H9 (cell line): ENCODE measurements at regions not wholly inside any gene's neighbourhood (a gene's known extent, or its start where the extent isn't known, plus 50 kb on each side); places are given as distances from the start of the nearest gene placed in this dataset.

Experiments used
- DNase-seq: peaks from one replicate; pipeline ENCODE4 v3.0.0-alpha.2; 2017
- H2AFZ ChIP-seq: one replicate; pipeline ENCODE4 v1.6.1; 2013; ENCODE audit warnings: mild to moderate bottlenecking, low read length, control low read depth, moderate library complexity
- H2AK5ac ChIP-seq: 2 replicates; pipeline ENCODE4 v1.6.1; 2013; ENCODE audit warnings: low read length, control low read depth, mixed read lengths; ENCODE audit not compliant: insufficient read length
- H2BK120ac ChIP-seq: one replicate; pipeline ENCODE4 v1.6.1; 2013; ENCODE audit warnings: low read depth, mild to moderate bottlenecking, low read length, control low read depth, inconsistent platforms; ENCODE audit not compliant: poor library complexity, severe bottlenecking
- H2BK12ac ChIP-seq: 2 replicates; pipeline ENCODE4 v1.6.1; 2013; ENCODE audit warnings: low read length, control low read depth, mixed read lengths, low read depth; ENCODE audit not compliant: insufficient read length
- H2BK15ac ChIP-seq: 2 replicates; pipeline ENCODE4 v1.6.1; 2013; ENCODE audit warnings: low read depth, low read length, control low read depth
- H2BK20ac ChIP-seq: one replicate; pipeline ENCODE4 v1.6.1; 2013; ENCODE audit warnings: low read depth, mild to moderate bottlenecking, low read length, control low read depth, inconsistent platforms; ENCODE audit not compliant: poor library complexity, severe bottlenecking
- H2BK5ac ChIP-seq: 2 replicates; pipeline ENCODE4 v1.6.1; 2013; ENCODE audit warnings: low read length, control low read depth, mixed read lengths; ENCODE audit not compliant: insufficient read length
- H3K14ac ChIP-seq: 2 replicates; pipeline ENCODE4 v1.6.1; 2013; ENCODE audit warnings: low read length, control low read depth; ENCODE audit not compliant: insufficient read depth
- H3K18ac ChIP-seq: 2 replicates; pipeline ENCODE4 v1.6.1; 2013; ENCODE audit warnings: low read depth, mild to moderate bottlenecking, mixed read lengths, low read length, control low read depth; ENCODE audit not compliant: insufficient read length
- H3K23ac ChIP-seq: 2 replicates; pipeline ENCODE4 v1.6.1; 2013; ENCODE audit warnings: low read length, control low read depth, mixed read lengths, low read depth; ENCODE audit not compliant: insufficient read length
- H3K23me2 ChIP-seq: 2 replicates; pipeline ENCODE4 v1.6.1; 2013; ENCODE audit warnings: low read depth, mild to moderate bottlenecking, mixed read lengths, low read length, control low read depth; ENCODE audit not compliant: insufficient read length, poor library complexity, severe bottlenecking
- H3K27ac ChIP-seq: 2 replicates; pipeline ENCODE4 v1.5.1; 2013; ENCODE audit warnings: low read length, control low read depth, mixed read lengths, low read depth; ENCODE audit not compliant: insufficient read length
- H3K27me3 ChIP-seq: 2 replicates; pipeline ENCODE4 v1.6.1; 2013; ENCODE audit warnings: low read length, control low read depth, inconsistent platforms; ENCODE audit not compliant: insufficient read depth
- H3K4ac ChIP-seq: 2 replicates; pipeline ENCODE4 v1.6.1; 2013; ENCODE audit warnings: low read depth, mild to moderate bottlenecking, control low read depth, inconsistent platforms, low read length, moderate library complexity
- H3K4me1 ChIP-seq: 2 replicates; pipeline ENCODE4 v1.6.1; 2013; ENCODE audit warnings: low read length, control low read depth, inconsistent platforms; ENCODE audit not compliant: insufficient read depth
- H3K4me2 ChIP-seq: 2 replicates; pipeline ENCODE4 v1.6.1; 2013; ENCODE audit warnings: low read length, control low read depth, mixed read lengths; ENCODE audit not compliant: insufficient read length, insufficient read depth
- H3K56ac ChIP-seq: 2 replicates; pipeline ENCODE4 v1.6.1; 2013; ENCODE audit warnings: low read depth, mild to moderate bottlenecking, mixed read lengths, low read length, control low read depth; ENCODE audit not compliant: insufficient read length
- H3K79me1 ChIP-seq: 2 replicates; pipeline ENCODE4 v1.6.1; 2013; ENCODE audit warnings: low read depth, mild to moderate bottlenecking, moderate library complexity, low read length, control low read depth, inconsistent platforms; ENCODE audit not compliant: insufficient read depth, poor library complexity, severe bottlenecking
- H3K79me2 ChIP-seq: 2 replicates; pipeline ENCODE4 v1.6.1; 2013; ENCODE audit warnings: low read length, control low read depth, inconsistent platforms; ENCODE audit not compliant: insufficient read depth
- H3K9ac ChIP-seq: 2 replicates; pipeline ENCODE4 v1.6.1; 2013; ENCODE audit warnings: low read length, control low read depth, mixed read lengths; ENCODE audit not compliant: insufficient read length; ENCODE audit errors: extremely low read depth
- H3K9me3 ChIP-seq: one replicate; pipeline ENCODE4 v1.6.1; 2013; ENCODE audit warnings: low read depth, low read length, inconsistent platforms; ENCODE audit not compliant: control insufficient read depth
- H3T11ph ChIP-seq: one replicate; pipeline ENCODE4 v1.6.1; 2013; ENCODE audit warnings: mild to moderate bottlenecking, low read length, control low read depth, inconsistent platforms
- H4K20me1 ChIP-seq: one replicate; pipeline ENCODE4 v1.6.1; 2013; ENCODE audit not compliant: control insufficient read depth, insufficient read length, insufficient read depth
- H4K5ac ChIP-seq: 2 replicates; pipeline ENCODE4 v1.6.1; 2013; ENCODE audit warnings: low read depth, mild to moderate bottlenecking, mixed read lengths, low read length, control low read depth; ENCODE audit not compliant: insufficient read length
- H4K8ac ChIP-seq: replicated peaks from 2 replicates; pipeline ENCODE4 v1.6.1; 2013; ENCODE audit warnings: low read length, control low read depth, mixed read lengths, low read depth; ENCODE audit not compliant: insufficient read length
- H4K91ac ChIP-seq: 2 replicates; pipeline ENCODE4 v1.6.1; 2013; ENCODE audit warnings: low read depth, mild to moderate bottlenecking, moderate library complexity, mixed read lengths, low read length, control low read depth; ENCODE audit not compliant: insufficient read length
- H3K27ac Mint-ChIP-seq, 3 experiments: 2 replicates in 2 of 3; 3 replicates in 1 of 3; pipeline ENCODE4 v1.8.0; 2020 to 2021; ENCODE audit warnings: mixed read lengths in 3 of 3, mild to moderate bottlenecking in 1 of 3, moderate library complexity in 1 of 3
- H3K27me3 Mint-ChIP-seq: 2 replicates; pipeline ENCODE4 v1.8.0; 2021; ENCODE audit warnings: low read depth, mild to moderate bottlenecking, moderate library complexity, mixed read lengths
- H3K36me3 Mint-ChIP-seq, 3 experiments: 2 replicates in 2 of 3; 3 replicates in 1 of 3; pipeline ENCODE4 v1.8.0; 2020 to 2021; ENCODE audit warnings: low read depth in 3 of 3, mixed read lengths in 3 of 3; ENCODE audit not compliant: insufficient read depth in 1 of 3
- H3K4me1 Mint-ChIP-seq, 2 experiments: 2 replicates each; pipeline ENCODE4 v1.8.0; 2020; ENCODE audit warnings: mixed read lengths in 2 of 2
- H3K4me3 Mint-ChIP-seq, 2 experiments: 2 replicates in 1 of 2; 3 replicates in 1 of 2; pipeline ENCODE4 v1.8.0; 2020 to 2021; ENCODE audit warnings: mild to moderate bottlenecking in 2 of 2, mixed read lengths in 2 of 2, moderate library complexity in 1 of 2
- H3K9me3 Mint-ChIP-seq, 2 experiments: 2 replicates in 1 of 2; 3 replicates in 1 of 2; pipeline ENCODE4 v1.8.0; 2020; ENCODE audit warnings: mild to moderate bottlenecking in 2 of 2, mixed read lengths in 2 of 2, moderate library complexity in 1 of 2
- WGBS: extraction: QIAGEN DNeasy Blood & Tissue Kit; methylation state at CpG from one replicate; pipeline ENCODE4 v1.1.7; 2013; ENCODE audit warnings: missing lambda C conversion rate, low lambda C conversion rate, mixed read lengths; ENCODE audit not compliant: insufficient read length; ENCODE audit errors: extremely low coverage; 5-methylcytosine and 5-hydroxymethylcytosine counted together
- TF ChIP-seq, protein P1 (sequence below): fragments of 200-600 bp; sonication (generic); conservative IDR thresholded peaks from 3 replicates; pipeline ENCODE4 v1.8.0; 2021; ENCODE audit warnings: antibody characterized with exemption, mild to moderate bottlenecking

DNA sequence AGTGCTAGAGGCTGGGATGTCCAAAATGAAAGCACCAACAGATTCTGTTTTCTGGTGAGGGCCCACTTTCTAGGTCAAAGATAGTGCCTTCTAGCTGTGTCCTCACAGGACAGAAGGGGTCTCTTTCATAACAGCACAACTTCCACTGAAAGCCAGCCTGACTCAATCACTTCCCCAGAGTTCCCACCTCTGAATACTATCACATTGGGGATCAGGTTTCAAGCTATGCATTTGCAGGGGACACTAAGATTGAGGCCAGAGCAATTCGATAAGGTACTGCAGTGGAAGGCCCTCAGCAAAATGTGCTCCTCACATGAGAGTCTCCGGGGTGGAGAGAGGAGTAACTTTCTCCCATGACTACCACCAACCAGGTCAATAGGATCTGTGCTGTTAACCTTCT is 1501.5 kb downstream of the EFNB2 start:
- H4K5ac ChIP-seq: no peak overlapping the region
- no peak overlapping the region for H4K91ac ChIP-seq
- Mint-ChIP-seq H3K4me1 (peaks cover 23 to 32% of the 10 kb centered on the region in 2 experiments), H3K36me3 (no peaks in the 10 kb centered on the region), H3K9me3 (no peaks in the 10 kb centered on the region), H3K27ac (no peak overlapping the region), H3K27me3 (no peaks in the 10 kb centered on the region), H3K4me3 (no peak overlapping the region)
- no peak overlapping the region for H3T11ph ChIP-seq
- no peaks in the 10 kb centered on the region for H3K23me2 ChIP-seq
- no peaks in the 10 kb centered on the region for H3K79me1 ChIP-seq
- H3K27me3 ChIP-seq: no peaks in the 10 kb centered on the region
- H3K4ac ChIP-seq: no peak overlapping the region
- no peak overlapping the region for H4K8ac ChIP-seq
- H3K14ac ChIP-seq: no peak overlapping the region
- no peak overlapping the region for H3K18ac ChIP-seq
- DNase-seq: no peak
- H2BK5ac ChIP-seq: no peak overlapping the region
- no peaks in the 10 kb centered on the region for H3K79me2 ChIP-seq
- H3K4me2 ChIP-seq: no peak overlapping the region
- no peak overlapping the region for H3K23ac ChIP-seq
- no peaks in the 10 kb centered on the region for H3K9me3 ChIP-seq
- H2AFZ ChIP-seq: no peak overlapping the region
- H3K4me1 ChIP-seq: peaks cover 2% of the 10 kb centered on the region; the same call in 1 of the 2 replicates
- H2BK12ac ChIP-seq: no peak overlapping the region
- no peak overlapping the region for H2AK5ac ChIP-seq
- no peaks in the 10 kb centered on the region for H4K20me1 ChIP-seq
- no peak overlapping the region for H3K27ac ChIP-seq
- no CpG with 5 or more reads among the region's 2 CpGs for WGBS
- H2BK20ac ChIP-seq: no peak overlapping the region
- H2BK15ac ChIP-seq: no peak overlapping the region
- TF ChIP-seq, protein P1, sequence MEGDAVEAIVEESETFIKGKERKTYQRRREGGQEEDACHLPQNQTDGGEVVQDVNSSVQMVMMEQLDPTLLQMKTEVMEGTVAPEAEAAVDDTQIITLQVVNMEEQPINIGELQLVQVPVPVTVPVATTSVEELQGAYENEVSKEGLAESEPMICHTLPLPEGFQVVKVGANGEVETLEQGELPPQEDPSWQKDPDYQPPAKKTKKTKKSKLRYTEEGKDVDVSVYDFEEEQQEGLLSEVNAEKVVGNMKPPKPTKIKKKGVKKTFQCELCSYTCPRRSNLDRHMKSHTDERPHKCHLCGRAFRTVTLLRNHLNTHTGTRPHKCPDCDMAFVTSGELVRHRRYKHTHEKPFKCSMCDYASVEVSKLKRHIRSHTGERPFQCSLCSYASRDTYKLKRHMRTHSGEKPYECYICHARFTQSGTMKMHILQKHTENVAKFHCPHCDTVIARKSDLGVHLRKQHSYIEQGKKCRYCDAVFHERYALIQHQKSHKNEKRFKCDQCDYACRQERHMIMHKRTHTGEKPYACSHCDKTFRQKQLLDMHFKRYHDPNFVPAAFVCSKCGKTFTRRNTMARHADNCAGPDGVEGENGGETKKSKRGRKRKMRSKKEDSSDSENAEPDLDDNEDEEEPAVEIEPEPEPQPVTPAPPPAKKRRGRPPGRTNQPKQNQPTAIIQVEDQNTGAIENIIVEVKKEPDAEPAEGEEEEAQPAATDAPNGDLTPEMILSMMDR: no peak
- H3K56ac ChIP-seq: no peak overlapping the region
- H2BK120ac ChIP-seq: no peak overlapping the region
- no peak overlapping the region for H3K9ac ChIP-seq
